Upper lobe of right lung (tissue), 1 donor: ENCODE measurements at regions not wholly inside any gene's neighbourhood (a gene's known extent, or its start where the extent isn't known, plus 50 kb on each side); places are given as distances from the start of the nearest gene placed in this dataset.
"Not testable (repeated sequence)": the region's sequence is repeated elsewhere in the genome, so short reads cannot be mapped to it uniquely, and the experiment has no call there.

Experiments
- ATAC-seq: fragments of 200-7000 bp; cut with Tn5 transposase; one replicate; pipeline ENCODE4 v1.9.1; 2020; ENCODE audit warnings: mild to moderate bottlenecking, moderate library complexity
- DNase-seq: peaks from one replicate; pipeline ENCODE4 v3.0.0-alpha.2; 2020
- H3K27ac ChIP-seq: fragments of 200-600 bp; one replicate; pipeline ENCODE4 v1.8.0; 2022
- H3K27me3 ChIP-seq: fragments of 200-600 bp; one replicate; pipeline ENCODE4 v1.8.0; 2022; ENCODE audit warnings: mild to moderate bottlenecking
- H3K36me3 ChIP-seq: fragments of 200-600 bp; one replicate; pipeline ENCODE4 v1.8.0; 2022
- H3K4me1 ChIP-seq: fragments of 200-600 bp; one replicate; pipeline ENCODE4 v1.8.0; 2022
- H3K4me3 ChIP-seq: fragments of 200-600 bp; one replicate; pipeline ENCODE4 v1.8.0; 2022; ENCODE audit warnings: mild to moderate bottlenecking
- H3K9me3 ChIP-seq: fragments of 200-600 bp; one replicate; pipeline ENCODE4 v1.8.0; 2022
- intact Hi-C: fragments of 100-400 bp; cut with DNase I; formaldehyde crosslinking; loops from one replicate; pipeline ENCODE4 v1.11.0; 2022
- TF ChIP-seq, protein P1 (sequence below): fragments of 200-600 bp; IDR thresholded peaks from one replicate; pipeline ENCODE4 v1.8.0; 2022; ENCODE audit warnings: antibody characterized with exemption
- donor health status: DM: no; HTN: yes; CAD: no; lungs with severe emphysema.

DNA sequence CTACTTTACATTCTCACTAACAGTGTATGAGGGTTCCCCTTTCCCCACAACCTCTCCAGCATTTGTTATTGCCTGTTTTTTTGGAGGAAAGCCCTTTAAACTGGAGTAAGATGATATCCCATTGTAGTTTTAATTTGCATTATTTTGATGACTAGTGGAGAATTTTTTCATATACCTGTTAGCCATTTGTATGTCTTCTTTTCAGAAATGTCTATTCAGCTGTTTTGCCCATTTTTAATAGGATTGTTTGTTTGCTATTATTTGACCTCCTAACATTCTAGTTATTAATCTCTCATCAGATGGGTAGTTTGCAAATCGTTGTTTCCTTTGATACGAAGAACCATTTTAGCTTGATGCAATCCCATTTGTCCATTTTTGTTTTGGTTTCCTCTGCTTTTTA, 165.0 kb downstream of the GLUL start:
- Histone ChIP-seq H3K4me3 (no peak overlapping the region), H3K4me1 (no peaks in the 10 kb centered on the region), H3K9me3 (no peaks in the 10 kb centered on the region), H3K36me3 (no peaks in the 10 kb centered on the region), H3K27me3 (no peaks in the 10 kb centered on the region), H3K27ac (no peak overlapping the region)
- ATAC-seq: no peak
- TF ChIP-seq, protein P1, sequence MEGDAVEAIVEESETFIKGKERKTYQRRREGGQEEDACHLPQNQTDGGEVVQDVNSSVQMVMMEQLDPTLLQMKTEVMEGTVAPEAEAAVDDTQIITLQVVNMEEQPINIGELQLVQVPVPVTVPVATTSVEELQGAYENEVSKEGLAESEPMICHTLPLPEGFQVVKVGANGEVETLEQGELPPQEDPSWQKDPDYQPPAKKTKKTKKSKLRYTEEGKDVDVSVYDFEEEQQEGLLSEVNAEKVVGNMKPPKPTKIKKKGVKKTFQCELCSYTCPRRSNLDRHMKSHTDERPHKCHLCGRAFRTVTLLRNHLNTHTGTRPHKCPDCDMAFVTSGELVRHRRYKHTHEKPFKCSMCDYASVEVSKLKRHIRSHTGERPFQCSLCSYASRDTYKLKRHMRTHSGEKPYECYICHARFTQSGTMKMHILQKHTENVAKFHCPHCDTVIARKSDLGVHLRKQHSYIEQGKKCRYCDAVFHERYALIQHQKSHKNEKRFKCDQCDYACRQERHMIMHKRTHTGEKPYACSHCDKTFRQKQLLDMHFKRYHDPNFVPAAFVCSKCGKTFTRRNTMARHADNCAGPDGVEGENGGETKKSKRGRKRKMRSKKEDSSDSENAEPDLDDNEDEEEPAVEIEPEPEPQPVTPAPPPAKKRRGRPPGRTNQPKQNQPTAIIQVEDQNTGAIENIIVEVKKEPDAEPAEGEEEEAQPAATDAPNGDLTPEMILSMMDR: no peak
- no peak for DNase-seq
- intact Hi-C loops: no loop called here

DNA sequence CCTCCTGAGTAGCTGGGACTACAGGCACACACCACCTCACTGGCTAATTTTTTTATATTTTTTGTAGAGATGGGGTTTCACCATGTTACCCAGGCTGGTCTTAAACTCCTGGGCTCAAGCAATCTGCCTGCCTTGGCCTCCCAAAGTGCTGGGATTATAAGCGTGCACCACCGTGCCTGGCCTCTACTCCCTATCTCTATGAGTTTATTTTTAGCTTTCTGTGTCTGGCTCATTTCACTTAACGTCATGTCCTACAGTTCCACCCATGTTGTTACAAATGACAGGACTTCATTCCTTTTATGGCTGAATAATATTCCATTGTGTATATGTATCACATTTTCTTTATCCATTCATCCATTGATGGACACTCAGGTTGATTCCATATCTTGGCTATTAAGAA, 164.2 kb upstream of the ZNF648 start:
- H3K27me3 ChIP-seq, intact Hi-C loops, H3K36me3 ChIP-seq, H3K4me1 ChIP-seq, ATAC-seq, H3K27ac ChIP-seq, H3K9me3 ChIP-seq, H3K4me3 ChIP-seq, DNase-seq: not testable (repeated sequence)

DNA sequence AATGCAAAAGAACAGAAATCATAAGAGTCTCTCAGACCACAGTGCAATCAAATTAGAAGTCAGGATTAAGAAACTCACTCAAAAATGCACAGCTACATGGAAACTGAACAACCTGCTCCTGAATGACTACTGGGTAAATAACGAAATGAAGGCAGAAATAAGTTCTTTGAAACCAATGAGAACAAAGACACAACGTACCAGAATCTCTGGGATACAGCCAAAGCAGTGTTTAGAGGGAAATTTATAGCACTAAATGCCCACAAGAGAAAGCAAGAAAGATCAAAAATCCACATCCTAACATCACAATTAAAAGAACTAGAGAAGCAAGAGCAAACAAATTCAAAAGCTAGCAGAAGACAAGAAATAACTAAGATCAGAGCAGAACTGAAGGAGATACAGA, 160.5 kb upstream of the ZNF648 start:
- ATAC-seq, H3K27ac ChIP-seq, H3K4me3 ChIP-seq, intact Hi-C loops, DNase-seq, H3K4me1 ChIP-seq, H3K36me3 ChIP-seq, H3K9me3 ChIP-seq, H3K27me3 ChIP-seq: not testable (repeated sequence)

DNA sequence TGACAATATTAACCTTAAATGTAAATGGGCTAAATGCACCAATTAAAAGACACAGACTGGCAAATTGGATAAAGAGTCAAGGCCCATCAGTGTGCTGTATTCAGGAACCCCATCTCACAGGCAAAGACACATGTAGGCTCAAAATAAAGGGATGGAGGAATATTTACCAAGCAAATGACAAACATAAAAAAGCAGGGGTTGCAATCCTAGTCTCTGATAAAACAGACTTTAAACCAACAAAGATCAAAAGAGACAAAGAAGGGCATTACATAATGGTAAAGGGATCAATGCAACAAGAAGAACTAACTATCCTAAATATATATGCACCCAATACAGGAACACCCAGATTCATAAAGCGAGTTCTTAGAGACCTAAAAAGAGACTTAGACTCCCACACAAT, 159.9 kb upstream of the ZNF648 start:
- intact Hi-C loops, H3K4me3 ChIP-seq: not testable (repeated sequence)

DNA sequence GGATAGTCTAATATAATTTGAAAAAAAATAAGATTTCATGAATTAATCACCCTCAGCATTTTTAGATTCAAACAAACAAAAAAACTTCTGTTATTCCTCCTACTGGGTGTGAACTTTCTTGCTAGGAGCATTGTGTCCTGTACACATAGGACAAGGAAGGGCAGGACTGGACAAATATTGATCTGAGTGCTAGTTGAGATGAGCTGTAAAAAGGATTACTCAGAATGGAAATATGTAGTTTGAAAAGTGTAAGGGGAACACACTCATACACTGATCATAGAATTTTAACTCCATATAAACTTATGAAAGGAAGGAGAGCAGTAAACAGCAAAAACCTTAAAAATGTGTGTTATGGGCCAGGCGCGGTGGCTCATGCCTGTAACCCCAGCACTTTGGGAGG, 156.5 kb upstream of the ZNF648 start:
- H3K4me3 ChIP-seq: no peak overlapping the region
- H3K27ac ChIP-seq: no peak overlapping the region
- no peaks in the 10 kb centered on the region for H3K9me3 ChIP-seq
- intact Hi-C loops: no loop called here
- TF ChIP-seq, protein P1: no peak
- H3K36me3 ChIP-seq: no peaks in the 10 kb centered on the region
- ATAC-seq: no peak
- no peaks in the 10 kb centered on the region for H3K4me1 ChIP-seq
- no peaks in the 10 kb centered on the region for H3K27me3 ChIP-seq
- no peak for DNase-seq

More for the DNA sequence above, 159.9 kb upstream of the ZNF648 start:
- H3K27ac ChIP-seq, H3K4me1 ChIP-seq, H3K9me3 ChIP-seq, H3K27me3 ChIP-seq, ATAC-seq, H3K36me3 ChIP-seq, DNase-seq: not testable (repeated sequence)

DNA sequence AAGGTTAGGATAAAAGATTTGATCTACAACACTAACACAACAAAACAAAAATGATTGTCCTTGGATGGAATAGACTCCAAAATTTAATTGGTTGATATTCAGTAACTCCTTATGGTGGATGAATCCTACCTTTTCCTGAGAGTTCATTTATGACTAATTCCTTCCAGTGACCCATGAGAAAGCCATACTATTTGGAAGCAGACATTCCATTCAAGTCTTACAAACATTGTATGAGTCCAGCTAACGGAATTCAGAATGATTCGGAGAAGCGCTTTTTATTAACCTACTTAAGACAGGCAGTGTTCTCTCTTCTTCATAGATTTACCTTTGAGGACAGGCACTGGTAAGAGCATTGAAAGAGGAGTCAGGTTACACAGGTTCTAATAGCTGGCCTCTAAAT, 155.6 kb upstream of the ZNF648 start:
- Histone ChIP-seq H3K36me3 (no peaks in the 10 kb centered on the region), H3K27ac (no peak overlapping the region), H3K9me3 (no peaks in the 10 kb centered on the region), H3K4me1 (no peaks in the 10 kb centered on the region), H3K4me3 (no peak overlapping the region), H3K27me3 (no peaks in the 10 kb centered on the region)
- ATAC-seq (no peak), DNase-seq (no peak)
- TF ChIP-seq, protein P1: no peak
- intact Hi-C loops: no loop called here

DNA sequence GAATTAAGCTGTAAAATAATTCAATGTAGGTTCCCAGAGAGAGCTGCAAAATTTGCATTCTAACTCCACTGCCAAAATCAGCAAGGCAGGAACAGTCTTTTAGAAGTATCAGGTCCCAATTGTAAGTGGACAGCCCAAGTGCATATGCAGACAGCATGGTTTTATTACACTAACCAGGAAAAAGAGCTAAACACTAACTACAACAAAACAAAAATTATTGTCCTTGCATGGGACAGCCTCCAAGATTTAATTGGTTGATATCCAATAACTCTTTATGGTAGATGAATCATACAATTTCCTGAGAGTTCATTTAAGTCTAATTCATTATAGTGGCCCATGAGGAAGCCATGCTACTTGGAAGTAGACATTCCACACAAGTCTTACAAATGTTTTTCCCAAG, 154.3 kb upstream of the ZNF648 start:
- no peak overlapping the region for H3K27ac ChIP-seq
- no peak overlapping the region for H3K4me3 ChIP-seq
- no peak for DNase-seq
- intact Hi-C loops: no loop called here
- H3K36me3 ChIP-seq: no peaks in the 10 kb centered on the region
- ATAC-seq: no peak
- H3K4me1 ChIP-seq: no peaks in the 10 kb centered on the region
- TF ChIP-seq, protein P1: no peak
- no peaks in the 10 kb centered on the region for H3K9me3 ChIP-seq
- no peaks in the 10 kb centered on the region for H3K27me3 ChIP-seq
